Activated CD4-positive, alpha-beta T cell treated with anti-CD3 and anti-CD28 coated beads, Interleukin-2, Interleukin-4, amounts not matched to agents 100 ng/mL and 50 ng/mL, durations not matched to agents 16 hours and 8 hours (primary cell): ENCODE measurements at regions not wholly inside any gene's neighbourhood (a gene's known extent, or its start where the extent isn't known, plus 50 kb on each side); places are given as distances from the start of the nearest gene placed in this dataset.

Experiments used
- DNase-seq: peaks from one replicate; pipeline ENCODE4 v3.0.0-alpha.2; 2020; ENCODE audit warnings: low spot score

- DNase-seq: no peak
Observed at GRCh38 chr5:175347027-175347426, 97.0 kb downstream of the DRD1 start.

DNA sequence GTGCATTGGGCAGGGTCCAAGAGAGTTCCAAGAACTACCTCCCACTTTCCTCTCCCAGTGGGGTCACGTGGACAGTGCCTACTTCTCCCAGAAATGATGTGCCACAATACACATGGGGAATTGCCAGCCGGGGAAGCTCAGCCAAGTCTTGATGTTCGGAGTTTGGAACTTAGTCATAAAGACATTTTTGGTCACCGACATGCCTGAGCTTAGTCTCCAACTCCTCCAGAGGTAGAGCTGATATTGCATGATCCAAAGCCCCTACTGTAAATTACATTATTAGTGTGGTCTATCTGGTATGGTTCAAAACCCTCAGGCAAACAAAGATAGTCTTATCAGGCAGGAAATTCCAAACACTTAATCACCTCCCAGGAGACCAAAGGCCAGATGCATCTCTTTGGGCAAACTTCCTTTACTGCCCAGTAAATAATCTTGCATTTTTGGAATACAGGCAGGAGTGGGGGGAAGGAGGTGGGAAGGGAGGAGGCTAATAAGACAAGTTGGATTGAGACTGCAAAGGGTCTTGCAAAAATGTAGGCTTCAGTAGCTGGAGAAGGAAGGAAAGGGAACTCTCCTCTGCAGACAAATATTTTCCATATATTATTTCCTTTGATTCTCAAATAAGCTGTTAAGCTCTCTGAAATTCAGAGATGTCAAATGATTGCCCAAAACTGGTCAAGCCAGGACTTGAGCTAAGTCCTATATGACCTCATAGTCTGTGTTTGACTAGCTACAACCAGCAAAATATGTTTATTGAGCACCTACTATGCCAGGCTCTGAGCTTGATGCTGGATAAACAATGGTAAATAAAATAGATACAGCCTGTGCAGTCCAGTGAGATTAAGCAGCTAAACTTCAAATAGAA, 99.4 kb downstream of the DRD1 start:
- no peak for DNase-seq

- no peak for DNase-seq
Observed at GRCh38 chr5:175343308-175343707, 100.7 kb downstream of the DRD1 start.

DNA sequence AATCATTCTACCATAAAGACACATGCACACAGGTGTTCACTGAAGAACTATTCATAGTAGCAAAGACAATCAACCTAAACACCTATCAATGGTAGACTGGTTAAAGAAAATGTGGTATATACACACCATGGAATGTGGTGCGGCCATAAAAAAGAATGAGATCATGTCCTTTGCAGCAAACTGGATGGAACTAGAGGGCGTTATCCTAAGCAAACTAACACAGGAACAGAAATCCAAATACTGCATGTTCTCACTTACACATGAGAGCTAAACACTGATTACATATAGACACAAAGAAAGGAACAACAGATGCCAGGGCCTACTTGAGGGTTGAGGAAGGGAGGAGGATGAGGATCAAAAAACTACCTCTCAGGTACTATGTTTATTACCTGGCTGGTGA, 103.8 kb downstream of the DRD1 start:
- DNase-seq: no peak

GRCh38 chr5:175337680-175338079, 106.3 kb downstream of the DRD1 start:
- no peak for DNase-seq

DNA sequence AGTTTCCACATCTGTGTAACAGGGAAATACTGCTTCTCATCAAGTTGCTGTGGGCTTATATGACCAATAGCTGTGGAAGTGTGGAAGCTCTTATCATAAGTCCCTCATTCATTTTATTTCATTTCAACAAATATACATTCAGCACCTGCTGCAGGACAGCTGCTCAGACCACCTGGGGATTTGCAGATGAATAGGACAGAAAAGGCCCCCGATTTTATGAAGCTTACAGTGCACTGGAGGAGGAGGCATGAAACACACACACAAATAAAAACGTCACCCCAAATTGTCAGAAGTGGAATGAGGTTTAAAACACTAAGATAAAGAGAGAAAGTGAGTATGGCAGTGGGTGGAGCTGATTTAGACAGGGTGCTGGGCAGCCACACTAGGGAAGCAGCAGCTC, 107.2 kb downstream of the DRD1 start:
- no peak for DNase-seq

DNA sequence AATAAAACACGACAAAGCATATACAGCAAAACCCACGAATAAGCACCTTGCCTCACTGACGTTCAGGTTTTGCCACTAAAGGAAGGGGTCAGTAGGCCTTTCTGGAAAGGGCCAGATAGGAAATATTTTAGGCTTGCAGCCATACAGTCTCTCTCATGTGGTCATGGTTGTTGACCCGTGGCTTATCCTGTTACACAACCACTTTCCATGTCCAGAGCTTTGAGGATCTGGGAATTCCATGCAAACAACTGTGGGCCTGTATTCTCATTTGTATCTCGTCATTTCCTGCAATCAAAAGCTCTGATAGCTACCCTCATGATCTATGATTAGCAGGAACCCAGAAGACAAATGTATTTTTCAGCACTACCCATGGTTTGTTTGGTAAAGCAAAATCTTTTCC, 108.3 kb downstream of the DRD1 start:
- no peak for DNase-seq

- DNase-seq: peak; percentile 2
Observed at GRCh38 chr5:175331173-175332036, 112.6 kb downstream of the DRD1 start.

GRCh38 chr5:175329976-175330375, 114.0 kb downstream of the DRD1 start:
- DNase-seq: no peak

DNA sequence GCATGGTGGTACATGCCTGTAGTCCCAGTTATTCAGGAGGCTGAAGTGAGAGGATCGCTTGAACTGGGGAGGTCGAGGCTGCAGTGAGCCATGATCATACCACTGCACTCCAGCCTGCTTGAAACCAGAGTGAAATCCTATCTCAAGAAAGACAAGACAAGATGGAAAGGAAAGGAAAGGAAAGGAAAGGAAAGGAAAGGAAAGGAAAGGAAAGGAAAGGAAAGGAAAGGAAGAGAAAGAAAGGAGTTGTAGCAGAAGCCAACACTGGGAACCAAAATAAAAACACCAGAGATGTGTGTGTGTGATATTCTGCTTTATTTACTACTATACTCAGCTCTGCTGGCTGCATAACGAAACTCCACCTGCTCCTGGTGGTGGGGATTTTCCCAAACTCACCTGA, 115.3 kb downstream of the DRD1 start:
- no peak for DNase-seq

DNA sequence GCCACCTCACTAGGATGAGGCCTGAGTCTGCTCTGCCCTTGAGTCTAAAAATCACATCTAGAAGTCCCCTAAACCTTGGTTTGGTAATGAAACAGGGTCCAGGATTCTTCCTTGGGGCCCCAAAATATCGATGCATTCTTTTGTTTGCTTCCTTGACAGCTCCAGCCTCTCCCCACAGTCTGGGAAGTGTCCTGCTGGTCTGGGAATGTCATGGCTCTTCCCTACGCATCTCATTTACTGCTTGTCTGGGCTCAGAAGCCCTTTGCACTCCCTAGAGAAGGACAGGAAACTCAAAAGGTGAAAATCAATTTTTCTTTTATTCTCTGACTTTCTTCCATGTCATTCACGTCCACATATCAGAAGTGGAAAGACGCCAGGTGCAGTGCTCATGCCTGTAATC, 115.8 kb downstream of the DRD1 start:
- DNase-seq: no peak

DNA sequence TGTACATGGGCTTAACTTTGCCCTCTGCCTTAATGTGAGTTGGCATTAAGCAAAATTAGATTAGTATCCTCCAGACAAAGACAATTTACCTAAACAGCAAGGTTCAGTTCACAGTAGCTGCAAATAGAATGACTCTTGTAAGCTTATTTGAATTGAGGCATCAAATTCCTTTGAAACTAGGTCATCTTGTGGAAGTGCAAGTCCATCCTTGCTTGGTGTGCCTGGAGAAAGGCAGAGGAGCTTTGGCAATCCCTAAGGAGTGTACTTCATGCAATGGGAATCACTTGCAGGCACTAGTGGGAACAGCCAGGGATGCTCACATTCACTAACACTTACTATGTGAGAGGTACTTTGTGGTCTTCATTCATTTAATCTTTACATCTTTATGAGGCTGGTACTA, 118.3 kb downstream of the DRD1 start:
- DNase-seq: no peak

DNA sequence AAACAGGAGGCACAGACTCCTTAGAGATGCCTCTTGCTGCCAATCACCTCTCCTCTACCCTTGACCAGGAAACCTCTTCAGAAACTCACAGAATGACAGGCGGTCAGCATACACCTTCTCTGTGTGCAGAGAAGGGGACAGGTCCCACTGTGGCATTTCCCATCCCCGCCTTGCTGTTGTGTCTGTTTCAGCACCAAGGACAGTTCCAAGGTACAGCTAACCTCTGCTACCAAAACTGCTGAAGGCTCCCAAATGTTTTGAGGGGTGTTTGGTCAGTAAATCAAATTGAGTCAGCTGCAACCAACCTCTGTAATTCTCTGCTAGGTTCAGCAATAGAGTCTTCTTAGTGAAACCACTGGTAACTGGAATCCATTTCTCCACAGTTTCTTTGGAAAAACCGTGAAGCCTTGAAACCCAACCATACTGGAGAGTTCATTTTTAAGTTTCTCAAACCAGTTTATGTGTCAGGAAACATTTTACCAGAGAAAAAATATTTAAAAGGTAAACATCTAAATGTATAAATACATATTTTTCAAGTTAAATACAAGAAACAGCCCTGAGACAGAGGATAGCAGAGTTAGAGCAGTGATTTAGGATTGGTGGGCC, 122.0 kb downstream of the DRD1 start:
- peak; percentile 30 for DNase-seq

DNA sequence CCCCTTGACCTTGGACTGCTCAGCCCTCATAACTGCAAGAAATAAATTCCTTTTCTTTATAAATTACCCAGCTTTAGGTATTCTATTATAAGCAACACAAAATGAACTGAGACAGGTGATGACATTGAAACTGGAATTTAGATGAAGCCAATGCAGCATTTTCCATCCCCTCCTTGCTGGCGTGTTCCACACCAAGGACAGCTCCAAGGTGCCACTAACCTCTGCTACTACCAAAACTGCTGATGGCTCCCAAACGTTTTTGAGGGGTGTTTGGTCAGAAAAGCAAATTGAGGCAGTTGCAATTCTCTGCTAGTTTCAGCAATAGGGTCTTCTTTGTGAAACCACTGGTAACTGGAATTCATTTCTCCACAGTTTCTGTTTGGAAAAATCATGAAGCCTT, 124.8 kb downstream of the DRD1 start:
- no peak for DNase-seq

DNA sequence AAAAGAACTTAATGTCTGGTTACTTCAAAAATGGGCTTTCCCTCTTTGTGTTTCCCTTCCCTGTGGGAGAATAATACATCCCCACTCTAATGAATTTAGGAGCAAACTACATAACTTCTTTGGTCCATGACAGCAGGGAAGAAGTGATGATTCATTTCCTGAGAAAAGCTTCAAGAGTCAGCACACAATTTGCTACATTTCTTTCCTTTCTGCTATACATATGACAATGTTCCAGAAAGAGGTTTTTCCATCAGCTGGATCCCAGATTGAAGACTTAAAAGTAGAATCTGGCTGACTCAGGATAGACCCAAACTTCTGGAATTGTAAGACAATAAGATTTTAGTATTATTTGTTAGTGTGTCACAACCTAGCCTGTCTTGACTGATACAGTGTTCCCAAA, 126.1 kb downstream of the DRD1 start:
- DNase-seq: no peak

GRCh38 chr5:175309218-175309810, 134.7 kb downstream of the DRD1 start:
- DNase-seq: no peak

GRCh38 chr5:175308701-175309100, 135.3 kb downstream of the DRD1 start:
- no peak for DNase-seq

GRCh38 chr5:175306381-175306780, 137.6 kb downstream of the DRD1 start:
- no peak for DNase-seq

DNA sequence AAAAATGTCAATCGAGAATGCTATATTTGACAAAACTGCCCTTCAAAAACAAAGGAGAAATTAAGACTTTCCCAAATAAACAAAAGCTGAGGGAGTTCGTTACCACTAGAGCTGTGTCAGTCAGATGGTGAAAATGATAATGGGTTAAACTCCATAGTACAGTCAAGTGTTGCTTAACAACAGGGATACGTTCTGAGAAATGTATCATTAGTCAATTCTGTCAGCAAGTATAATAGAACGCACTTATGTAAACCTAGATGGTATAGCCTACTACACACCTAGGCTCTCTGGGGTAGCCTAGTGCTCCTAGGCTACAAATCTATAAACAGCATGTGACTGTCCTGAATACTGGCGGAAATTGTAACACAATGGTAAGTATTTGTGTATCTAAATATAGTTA, 138.7 kb downstream of the DRD1 start:
- no peak for DNase-seq

DNA sequence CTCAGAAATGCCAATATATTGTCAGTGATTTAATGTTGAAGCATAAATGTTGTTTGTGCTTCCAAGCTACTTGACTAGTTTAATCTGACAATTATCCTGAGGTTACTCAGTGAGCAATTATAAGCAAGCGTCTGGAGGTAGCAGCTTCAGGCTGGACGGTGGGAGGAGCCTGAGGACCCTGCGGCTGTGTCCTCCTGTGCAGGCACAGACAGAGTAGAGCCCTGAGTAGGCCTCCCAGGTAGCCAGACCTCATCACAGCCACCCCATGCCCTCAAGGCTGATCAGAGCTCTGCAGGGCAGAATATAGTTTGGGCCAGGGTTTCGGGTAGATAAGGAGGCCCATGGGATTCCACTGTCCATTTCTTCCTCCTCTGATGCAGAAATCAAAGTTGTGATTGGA, 153.6 kb downstream of the DRD1 start:
- DNase-seq: no peak

GRCh38 chr5:175288048-175288621, 155.8 kb downstream of the DRD1 start:
- no peak for DNase-seq

- DNase-seq: no peak
Observed at GRCh38 chr5:175286981-175287380, 157.0 kb downstream of the DRD1 start.
